NCI-H187 treated with DMSO at 0.1 percent for 48 hours (cell line): ENCODE measurements at regions not wholly inside any gene's neighbourhood (a gene's known extent, or its start where the extent isn't known, plus 50 kb on each side); places are given as distances from the start of the nearest gene placed in this dataset.
"Not testable (repeated sequence)": the region's sequence is repeated elsewhere in the genome, so short reads cannot be mapped to it uniquely, and the experiment has no call there.

ENCODE experiments used
- DNase-seq: peaks from one replicate; lab custom pipeline; 2025; lab: John Stamatoyannopoulos, UW

- no peak for DNase-seq
These were observed 127.7 kb upstream of the GRIK3 start for GRCh38 chr1:37162059-37162458.

GRCh38 chr1:37166005-37166404 lies 131.7 kb upstream of the GRIK3 start:
- DNase-seq, result no peak

DNA sequence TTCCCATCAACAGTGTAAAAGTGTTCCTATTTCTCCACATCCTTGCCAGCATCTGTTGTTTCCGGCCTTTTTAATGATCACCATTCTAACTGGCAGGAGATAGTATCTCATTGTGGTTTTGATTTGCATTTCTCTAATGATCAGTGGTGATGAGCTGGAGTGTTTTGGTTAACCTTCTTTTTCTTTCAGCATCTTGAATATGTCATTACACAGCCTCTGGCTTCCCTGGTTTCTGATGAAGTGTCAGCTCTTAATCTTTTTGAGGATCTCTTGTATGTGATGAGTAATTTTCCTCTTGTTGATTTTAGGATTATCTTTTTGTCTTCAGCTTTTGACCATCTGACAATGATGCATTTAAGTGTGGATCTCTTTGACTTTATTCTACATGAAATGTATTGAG lies 133.2 kb upstream of the GRIK3 start:
- no peak for DNase-seq

- no peak for DNase-seq
These were observed 134.9 kb upstream of the GRIK3 start for GRCh38 chr1:37169241-37169640.

- DNase-seq, result no peak
These were observed 135.5 kb upstream of the GRIK3 start for GRCh38 chr1:37169743-37170275.

- DNase-seq, result no peak
These were observed 137.4 kb upstream of the GRIK3 start for GRCh38 chr1:37171691-37172090.

GRCh38 chr1:37174341-37174740 lies 140.0 kb upstream of the GRIK3 start:
- no peak for DNase-seq

- DNase-seq, result no peak
These were observed 140.6 kb upstream of the GRIK3 start for GRCh38 chr1:37174876-37175275.

GRCh38 chr1:37175666-37176215 lies 141.4 kb upstream of the GRIK3 start:
- DNase-seq, result no peak

GRCh38 chr1:37176269-37176668 lies 142.0 kb upstream of the GRIK3 start:
- no peak for DNase-seq

DNA sequence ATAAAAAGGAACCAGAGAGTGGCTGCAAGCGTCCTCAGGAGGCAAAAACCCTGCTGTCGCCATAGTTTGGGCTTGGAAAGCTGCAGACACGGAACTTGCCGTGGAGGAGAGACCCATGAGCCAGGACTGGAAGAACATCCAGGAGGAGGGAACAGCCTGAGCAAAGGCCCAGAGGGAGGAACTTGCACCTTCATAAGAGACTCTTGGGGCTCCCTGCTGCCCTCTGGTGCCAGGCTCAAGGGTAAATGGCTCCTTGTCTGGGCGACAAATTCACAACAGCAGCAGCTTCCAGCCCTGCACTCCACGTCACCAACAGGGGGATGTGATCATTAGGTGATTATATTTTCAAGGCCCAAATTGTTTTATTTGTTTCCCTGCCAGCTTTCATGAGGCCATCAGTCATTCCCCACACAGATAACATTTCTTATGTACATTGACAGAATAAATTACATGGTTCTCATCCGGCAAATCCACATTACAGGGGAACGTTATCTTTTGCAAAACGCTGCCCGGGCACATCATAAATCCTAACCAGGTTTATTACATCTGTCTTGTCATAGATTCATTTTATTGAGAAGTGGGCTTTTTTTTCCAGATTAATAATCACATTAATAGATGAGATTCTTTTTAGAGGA lies 143.0 kb upstream of the GRIK3 start:
- DNase-seq, result no peak

DNA sequence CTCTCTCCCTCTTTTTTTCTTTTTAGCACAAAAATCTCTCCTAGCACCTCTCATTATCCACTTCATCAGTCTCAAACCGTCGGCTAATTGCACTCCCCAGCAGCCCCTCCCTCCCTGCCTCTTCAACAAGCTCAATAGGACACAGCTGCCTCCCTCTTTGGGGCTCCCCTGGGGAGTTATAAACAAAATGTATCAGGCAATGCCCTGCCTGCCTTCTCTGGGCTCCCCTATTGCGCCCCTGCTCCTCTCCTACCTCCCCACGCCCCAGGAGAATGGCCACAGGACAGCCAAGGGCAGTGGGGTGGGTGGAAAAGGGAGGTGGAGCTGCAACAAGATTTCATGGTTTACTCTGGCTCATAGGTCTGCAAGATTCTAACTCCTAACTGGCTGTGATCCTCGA lies 147.1 kb upstream of the GRIK3 start:
- no peak for DNase-seq

DNA sequence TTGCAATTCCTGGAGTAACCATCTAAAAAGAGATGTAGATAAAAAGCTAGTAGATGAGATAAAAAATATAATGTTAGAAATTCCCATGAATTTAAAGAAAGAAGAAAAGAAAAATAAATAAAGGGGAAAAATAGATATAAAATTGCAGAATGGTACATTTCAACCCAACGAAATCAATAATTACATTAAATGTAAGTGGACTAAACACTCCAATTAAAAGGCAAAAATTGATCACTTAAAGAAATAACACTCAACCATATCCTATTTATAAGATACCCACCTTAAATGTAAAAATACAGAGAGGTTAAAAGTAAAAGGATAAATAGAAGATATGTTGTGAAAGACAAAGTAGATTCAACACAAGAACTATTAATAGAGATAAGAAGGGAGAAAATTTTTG lies 150.5 kb upstream of the GRIK3 start:
- DNase-seq, result no peak

DNA sequence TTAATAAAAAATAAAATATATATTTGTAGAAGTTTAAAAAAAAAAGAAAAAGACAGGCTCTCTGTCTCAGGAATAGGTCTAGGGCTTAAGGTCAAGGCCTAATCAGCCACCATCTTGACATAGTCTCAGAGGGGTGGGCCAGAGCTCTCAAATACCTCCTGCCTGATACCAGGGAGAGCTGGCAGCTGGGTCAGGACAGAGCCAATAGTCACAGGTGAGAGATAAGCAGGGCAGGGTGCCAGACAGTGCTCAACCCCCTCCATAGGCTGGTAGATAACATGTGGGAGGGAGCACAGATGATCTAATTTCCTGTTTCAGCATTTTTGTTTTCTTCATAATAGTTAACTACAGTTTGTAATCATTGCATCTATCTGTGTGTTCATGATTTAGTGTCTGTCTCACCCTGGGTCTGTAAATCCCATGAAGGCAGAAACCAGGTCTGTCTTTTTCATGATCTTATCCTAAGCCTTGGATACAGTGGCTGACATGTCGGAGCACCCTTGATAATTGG lies 152.0 kb upstream of the GRIK3 start:
- no peak for DNase-seq

GRCh38 chr1:37189111-37189510 lies 154.8 kb upstream of the GRIK3 start:
- no peak for DNase-seq

DNA sequence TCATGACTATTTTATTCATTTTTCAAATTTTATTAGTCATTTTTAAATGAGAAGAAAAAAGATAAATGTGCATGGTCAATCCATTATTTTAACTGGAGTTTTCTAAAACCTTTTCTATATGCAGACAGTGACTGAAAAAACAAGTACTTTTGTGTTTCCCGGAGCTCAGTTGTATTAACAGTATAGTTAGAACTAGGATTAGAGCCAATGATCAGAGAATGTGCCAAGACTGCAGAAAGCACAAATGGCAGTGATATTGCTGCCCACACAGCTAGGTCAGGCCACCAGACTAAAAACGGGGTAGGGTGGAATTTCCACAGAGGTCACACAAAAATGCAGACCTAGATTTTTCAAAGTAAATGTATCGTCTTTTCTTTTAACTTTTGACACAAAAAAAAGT lies 163.1 kb upstream of the GRIK3 start:
- no peak for DNase-seq

GRCh38 chr1:37214305-37214704 lies 180.0 kb upstream of the GRIK3 start:
- not testable (repeated sequence) for DNase-seq

- DNase-seq, result no peak
These were observed 199.3 kb upstream of the GRIK3 start for GRCh38 chr1:37233606-37234005.

- no peak for DNase-seq
These were observed 200.7 kb upstream of the GRIK3 start for GRCh38 chr1:37234941-37235418.

DNA sequence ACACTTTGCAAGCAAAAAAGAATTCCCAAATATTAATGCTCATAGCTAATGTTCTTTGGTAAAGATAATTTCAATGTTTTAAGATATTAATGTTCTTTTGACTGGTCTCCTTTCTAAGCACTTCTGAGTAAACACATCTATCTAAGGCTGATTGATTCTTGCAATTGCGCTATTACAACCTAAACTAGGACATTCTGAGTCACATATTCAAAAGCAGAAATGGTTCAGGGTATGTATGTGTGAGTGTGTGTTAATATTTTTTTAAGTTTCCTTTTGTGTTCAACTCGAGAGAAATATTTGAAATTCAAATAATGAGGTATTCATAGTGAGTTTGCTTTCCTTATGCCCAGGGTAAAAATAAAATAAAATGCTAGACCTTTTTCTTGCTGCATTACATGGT lies 203.6 kb upstream of the GRIK3 start:
- DNase-seq, result no peak

DNA sequence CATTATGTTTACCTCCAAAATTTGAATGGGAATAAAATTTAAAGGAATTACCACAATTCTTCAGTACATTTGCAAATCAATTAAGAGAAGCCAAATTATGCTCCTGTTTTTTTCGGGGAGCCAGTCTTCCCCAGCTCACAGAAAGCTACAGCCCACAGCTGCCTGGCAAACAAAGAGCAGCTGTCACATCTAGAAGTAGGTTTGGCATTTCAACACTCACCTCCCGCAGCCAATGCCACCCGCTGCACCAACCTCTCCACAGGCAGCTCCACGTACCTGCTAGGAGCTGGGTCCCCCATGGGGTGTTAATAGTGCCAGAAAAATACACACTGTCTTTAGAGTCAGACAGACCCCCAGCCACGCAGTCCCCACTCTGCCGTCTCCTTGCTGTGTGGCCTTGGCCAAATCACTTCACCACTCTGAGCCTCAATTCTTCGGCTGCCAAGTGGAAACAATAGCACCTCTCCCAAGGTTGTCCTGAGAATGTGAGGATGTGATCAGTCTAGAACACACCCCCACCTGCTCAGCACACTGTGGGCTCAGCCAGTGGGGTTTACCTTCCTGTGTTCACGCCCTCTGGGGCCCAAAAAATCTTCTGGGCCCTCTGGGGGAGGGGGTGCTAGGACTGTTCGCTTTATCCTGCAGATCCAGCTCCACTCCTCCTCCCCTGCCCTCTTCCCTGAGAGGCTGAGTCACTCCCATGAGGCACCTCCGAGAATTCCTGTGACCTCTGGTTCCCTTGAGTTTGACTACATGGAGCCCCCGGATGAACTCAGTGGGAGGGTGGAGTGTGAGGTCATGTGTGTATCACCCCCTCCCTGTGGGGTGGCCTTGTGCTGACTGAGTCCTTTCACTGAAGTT lies 204.3 kb upstream of the GRIK3 start:
- no peak for DNase-seq

DNA sequence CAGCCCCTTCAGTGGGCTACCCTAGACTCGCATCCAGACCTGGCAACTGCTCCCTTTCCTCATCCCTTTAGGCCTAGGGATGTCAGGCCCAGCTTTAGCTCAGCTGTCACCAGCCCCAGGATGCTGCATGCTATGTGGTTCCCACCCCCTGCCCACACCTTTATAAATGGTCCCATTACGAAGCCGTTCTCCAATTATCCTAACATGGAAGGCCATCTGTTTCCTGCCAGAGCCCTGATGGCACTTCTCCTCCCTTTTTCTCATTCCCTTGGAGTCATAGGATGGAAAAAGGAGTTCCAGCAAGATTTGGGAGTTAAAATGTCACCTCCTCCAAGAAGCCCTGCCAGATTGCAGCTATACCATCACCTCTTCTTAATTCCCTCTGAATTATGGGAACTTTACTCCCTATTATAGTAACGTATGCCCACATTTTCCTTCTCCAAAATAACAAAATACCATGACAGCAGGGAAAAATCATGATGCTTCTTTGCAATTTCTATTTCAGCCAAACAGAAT lies 205.0 kb upstream of the GRIK3 start:
- DNase-seq, result no peak

DNA sequence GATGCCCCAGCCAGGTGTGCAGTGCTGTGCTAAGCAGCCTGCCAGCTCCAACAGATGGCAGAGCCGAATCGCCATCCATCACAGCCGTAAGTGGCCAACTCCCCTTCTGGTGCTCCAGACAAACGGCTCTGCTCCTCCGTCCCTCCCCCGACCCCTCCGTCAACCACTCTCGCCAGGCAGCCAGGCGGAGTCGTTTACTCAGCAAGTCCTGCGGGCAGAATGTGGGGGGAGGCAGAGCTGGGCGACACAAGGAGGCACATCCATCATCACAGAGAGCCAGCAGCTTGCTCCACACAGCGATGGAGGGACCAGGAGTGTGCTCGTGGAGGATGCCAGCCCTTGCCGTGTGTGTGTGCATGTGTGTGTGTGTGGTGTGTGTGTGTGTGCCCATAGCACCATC lies 206.6 kb upstream of the GRIK3 start:
- peak; percentile 73 for DNase-seq
